ENCODE measurements at regions not wholly inside any gene's neighbourhood (a gene's known extent, or its start where the extent isn't known, plus 50 kb on each side); places are given as distances from the start of the nearest gene placed in this dataset.

- TF ChIP-seq POLR2A (IDR thresholded peaks at IDR 0.05): no peak
- no peak for TF ChIP-seq CTCF (IDR thresholded peaks at IDR 0.05)
Observed at GRCh38 chr1:164154622-164155021, 404.4 kb upstream of the PBX1 start.
